ENCODE measurements at regions not wholly inside any gene's neighbourhood (a gene's known extent, or its start where the extent isn't known, plus 50 kb on each side); places are given as distances from the start of the nearest gene placed in this dataset.
"Not testable (repeated sequence)": the region's sequence is repeated elsewhere in the genome, so short reads cannot be mapped to it uniquely, and the experiment has no call there.

DNA sequence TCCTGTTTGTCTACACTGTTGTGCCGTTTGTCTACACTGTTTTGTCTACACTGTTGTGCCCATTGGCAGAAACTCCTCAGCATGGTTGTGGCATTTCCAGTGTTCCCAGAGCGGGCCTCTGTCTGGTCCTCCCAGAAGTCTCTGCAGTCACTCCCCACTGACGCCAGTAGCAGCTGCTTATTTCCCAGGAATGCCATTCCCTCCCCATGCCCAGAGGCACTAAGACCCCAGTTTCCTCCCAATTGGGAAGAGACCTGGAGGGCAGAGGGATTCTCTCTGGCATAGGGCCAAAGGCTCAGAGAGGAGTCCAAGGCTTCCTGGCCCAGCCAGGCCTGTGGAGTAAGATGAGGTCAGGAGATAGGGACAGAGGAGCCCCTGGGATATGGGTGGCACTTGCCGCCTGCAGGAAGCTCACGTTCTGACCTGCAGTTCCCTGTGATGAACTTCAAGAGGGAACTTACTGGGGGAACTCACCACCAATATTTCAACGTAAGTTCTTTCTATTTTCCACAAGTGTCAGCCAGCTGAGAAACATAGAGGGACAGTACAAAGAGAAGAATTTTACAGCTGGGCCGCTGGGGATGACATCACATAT is 69.1 kb downstream of the TNFAIP2 start:
- Mint-ChIP-seq H3K27ac (no peak overlapping the region), H3K4me3 (no peak overlapping the region)
- CTCF ChIA-PET (ENCODE audit: partially characterized antibody), result no interaction called here

DNA sequence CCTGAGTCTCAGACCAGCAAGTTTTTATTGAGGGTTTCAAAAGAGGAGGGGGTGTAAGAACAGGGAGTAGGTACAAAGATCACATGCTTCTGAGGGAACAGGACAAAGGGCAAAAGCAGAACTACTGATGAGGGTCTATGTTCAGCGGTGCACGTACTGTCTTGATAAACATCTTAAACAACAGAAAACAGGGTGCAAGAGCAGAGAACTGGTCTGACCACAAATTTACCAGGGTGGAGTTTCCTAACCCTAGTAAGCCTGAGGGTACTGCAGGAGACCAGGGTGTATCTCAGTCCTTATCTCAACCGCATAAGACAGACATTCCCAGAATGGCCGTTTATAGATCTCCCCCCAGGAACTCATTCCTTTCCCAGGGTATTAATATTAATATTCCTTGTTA is 69.6 kb downstream of the TNFAIP2 start:
- H3K4me3 Mint-ChIP-seq; H3K9me3 Mint-ChIP-seq; DNase-seq; H3K27ac Mint-ChIP-seq; H3K27me3 ChIP-seq (ENCODE audit: insufficient read depth, low read length); H3K27ac ChIP-seq (ENCODE audit: low read depth, low read length); H3K36me3 ChIP-seq (ENCODE audit: insufficient read depth, low read length); H3K4me3 ChIP-seq (ENCODE audit: low read length in 2 of 2); CTCF ChIA-PET (ENCODE audit: partially characterized antibody); H3K4me1 ChIP-seq (ENCODE audit: insufficient read depth, low read length); POLR2A ChIA-PET (ENCODE audit: partially characterized antibody); intact Hi-C loops (cut with micrococcal nuclease); H3K9me3 ChIP-seq (ENCODE audit: control insufficient read depth in 1 of 2, low read length in 2 of 2); H3K36me3 Mint-ChIP-seq: not testable (repeated sequence)
- Mint-ChIP-seq H3K27me3 (peaks cover 18 to 35% of the 10 kb centered on the region in 2 donors), H3K4me1 (peaks cover 5 to 11% (median 10%) of the 10 kb centered on the region in 4 donors)

More for the DNA sequence above, 69.1 kb downstream of the TNFAIP2 start:
- no peaks in the 10 kb centered on the region for H3K36me3 ChIP-seq (ENCODE audit: insufficient read depth, low read length)
- H3K4me1 ChIP-seq (ENCODE audit: insufficient read depth, low read length), result no peaks in the 10 kb centered on the region
- H3K9me3 ChIP-seq (ENCODE audit: control insufficient read depth in 1 of 2, low read length in 2 of 2), result no peaks in the 10 kb centered on the region
- peaks cover 6 to 11% (median 10%) of the 10 kb centered on the region in 4 donors for H3K4me1 Mint-ChIP-seq
- intact Hi-C loops (cut with micrococcal nuclease), result no loop called here
- no peak overlapping the region for H3K27ac ChIP-seq (ENCODE audit: low read depth, low read length)
- DNase-seq, result no peak
- H3K36me3 Mint-ChIP-seq, result no peaks in the 10 kb centered on the region
- H3K9me3 Mint-ChIP-seq, result peaks cover 0 to 3% (median 0%) of the 10 kb centered on the region in 8 donors
- H3K4me3 ChIP-seq (ENCODE audit: low read length in 2 of 2), result no peak overlapping the region
- POLR2A ChIA-PET (ENCODE audit: partially characterized antibody), result no interaction called here
- H3K27me3 Mint-ChIP-seq, result peaks cover 22 to 35% of the 10 kb centered on the region in 2 donors
- no peaks in the 10 kb centered on the region for H3K27me3 ChIP-seq (ENCODE audit: insufficient read depth, low read length)

GRCh38 chr14:103193491-103193890 is 70.2 kb downstream of the TNFAIP2 start:
- H3K27me3 ChIP-seq (ENCODE audit: insufficient read depth, low read length); H3K4me3 Mint-ChIP-seq; H3K4me3 ChIP-seq (ENCODE audit: low read length in 2 of 2); H3K4me1 ChIP-seq (ENCODE audit: insufficient read depth, low read length); intact Hi-C loops (cut with micrococcal nuclease); H3K36me3 Mint-ChIP-seq; DNase-seq; H3K36me3 ChIP-seq (ENCODE audit: insufficient read depth, low read length); POLR2A ChIA-PET (ENCODE audit: partially characterized antibody); H3K9me3 Mint-ChIP-seq; H3K27ac ChIP-seq (ENCODE audit: low read depth, low read length); CTCF ChIA-PET (ENCODE audit: partially characterized antibody); H3K9me3 ChIP-seq (ENCODE audit: control insufficient read depth in 1 of 2, low read length in 2 of 2); H3K27ac Mint-ChIP-seq; H3K4me1 Mint-ChIP-seq: not testable (repeated sequence)
- peaks cover 13 to 28% of the 10 kb centered on the region in 2 donors for H3K27me3 Mint-ChIP-seq

GRCh38 chr14:103194256-103195045 is 71.2 kb downstream of the TNFAIP2 start:
- Mint-ChIP-seq H3K9me3 (peaks cover 0 to 3% (median 0%) of the 10 kb centered on the region in 8 donors), H3K4me1 (peaks cover 3 to 5% (median 4%) of the 10 kb centered on the region in 4 donors), H3K36me3 (no peaks in the 10 kb centered on the region), H3K27ac (no peak overlapping the region), H3K27me3 (peaks cover 14 to 27% of the 10 kb centered on the region in 2 donors), H3K4me3 (no peak overlapping the region)
- no peaks in the 10 kb centered on the region for H3K27me3 ChIP-seq (ENCODE audit: insufficient read depth, low read length)
- ChIA-PET POLR2A (ENCODE audit: partially characterized antibody) (no interaction called here), CTCF (ENCODE audit: partially characterized antibody) (no interaction called here)
- H3K36me3 ChIP-seq (ENCODE audit: insufficient read depth, low read length), result no peaks in the 10 kb centered on the region
- H3K4me3 ChIP-seq (ENCODE audit: low read length in 2 of 2), result no peak overlapping the region
- no peak for DNase-seq
- intact Hi-C loops (cut with micrococcal nuclease), result no loop called here
- H3K4me1 ChIP-seq (ENCODE audit: insufficient read depth, low read length), result no peaks in the 10 kb centered on the region
- no peaks in the 10 kb centered on the region for H3K9me3 ChIP-seq (ENCODE audit: control insufficient read depth in 1 of 2, low read length in 2 of 2)
- H3K27ac ChIP-seq (ENCODE audit: low read depth, low read length), result no peak overlapping the region

DNA sequence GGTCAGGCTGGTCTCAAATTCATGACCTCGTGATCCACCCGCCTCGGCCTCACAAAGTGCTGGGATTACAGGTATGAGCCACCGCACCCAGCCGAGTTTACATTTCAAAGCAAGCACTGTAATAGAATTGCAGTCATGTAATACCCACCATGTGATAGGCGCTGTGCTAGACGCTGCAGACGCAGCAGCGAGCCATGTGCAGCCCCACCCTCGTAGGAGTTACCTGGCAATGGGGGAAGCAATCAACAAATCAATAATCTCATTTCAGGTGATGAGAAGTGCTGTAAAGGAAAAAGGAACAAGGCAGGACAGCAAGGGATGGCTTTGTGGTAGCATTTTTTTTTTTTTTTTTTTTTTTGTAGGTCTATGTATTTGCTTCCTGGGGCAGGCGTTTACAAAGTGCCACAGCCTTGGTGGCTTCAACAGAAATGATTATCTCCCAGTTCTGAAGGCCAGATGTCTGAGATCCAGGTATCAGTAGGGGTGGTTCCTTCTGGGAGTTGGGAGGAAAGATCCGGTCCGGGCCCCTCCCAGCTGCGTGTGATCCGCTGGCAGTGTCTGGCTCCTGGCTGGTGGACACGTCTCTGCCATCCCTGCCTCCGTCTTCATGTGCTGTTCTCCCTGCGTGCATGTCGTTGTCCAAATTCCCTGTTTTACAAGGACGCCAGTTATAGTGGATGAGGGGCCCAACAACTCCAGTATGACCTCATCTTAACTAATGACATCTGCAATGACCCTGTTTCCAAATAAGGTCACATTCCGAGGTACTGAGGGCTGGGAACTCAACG is 72.8 kb downstream of the TNFAIP2 start:
- peaks cover 0 to 2% (median 0%) of the 10 kb centered on the region in 4 donors for H3K4me1 Mint-ChIP-seq
- CTCF ChIA-PET (ENCODE audit: partially characterized antibody), result no interaction called here
- H3K9me3 ChIP-seq (ENCODE audit: control insufficient read depth in 1 of 2, low read length in 2 of 2), result no peaks in the 10 kb centered on the region
- no peaks in the 10 kb centered on the region for H3K36me3 ChIP-seq (ENCODE audit: insufficient read depth, low read length)
- H3K9me3 Mint-ChIP-seq, result peaks cover 0 to 4% (median 0%) of the 10 kb centered on the region in 8 donors
- H3K27ac ChIP-seq (ENCODE audit: low read depth, low read length), result no peak overlapping the region
- H3K36me3 Mint-ChIP-seq, result no peaks in the 10 kb centered on the region
- H3K4me1 ChIP-seq (ENCODE audit: insufficient read depth, low read length), result no peaks in the 10 kb centered on the region
- H3K4me3 ChIP-seq (ENCODE audit: low read length in 2 of 2), result no peak overlapping the region
- H3K27me3 ChIP-seq (ENCODE audit: insufficient read depth, low read length), result no peaks in the 10 kb centered on the region
- no peak overlapping the region for H3K4me3 Mint-ChIP-seq
- DNase-seq, result no peak
- peaks cover 9 to 16% of the 10 kb centered on the region in 2 donors for H3K27me3 Mint-ChIP-seq
- no peak overlapping the region for H3K27ac Mint-ChIP-seq
- POLR2A ChIA-PET (ENCODE audit: partially characterized antibody), result no interaction called here
- intact Hi-C loops (cut with micrococcal nuclease), result no loop called here

DNA sequence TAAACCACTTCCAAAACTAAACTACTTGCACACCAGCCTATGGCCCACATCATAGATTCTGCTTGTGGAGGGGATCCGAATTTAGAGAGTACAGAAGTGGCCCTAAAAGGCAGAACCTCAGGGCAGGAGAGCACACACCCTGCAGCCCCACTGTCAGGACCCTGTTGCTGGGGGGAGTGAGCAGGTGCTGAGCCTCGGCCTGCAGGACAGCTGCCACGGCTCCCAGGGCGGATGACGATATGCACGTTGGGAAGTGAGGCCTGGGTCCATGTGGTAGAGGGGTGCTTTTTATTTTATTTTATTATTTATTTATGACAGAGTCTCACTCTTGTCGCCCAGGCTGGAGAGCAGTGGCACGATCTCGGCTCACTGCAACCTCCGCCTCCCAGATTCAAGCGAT is 73.5 kb downstream of the TNFAIP2 start:
- Histone ChIP-seq H3K4me3 (ENCODE audit: low read length in 2 of 2) (no peak overlapping the region), H3K27ac (ENCODE audit: low read depth, low read length) (no peak overlapping the region), H3K36me3 (ENCODE audit: insufficient read depth, low read length) (no peaks in the 10 kb centered on the region), H3K4me1 (ENCODE audit: insufficient read depth, low read length) (no peaks in the 10 kb centered on the region), H3K9me3 (ENCODE audit: control insufficient read depth in 1 of 2, low read length in 2 of 2) (no peaks in the 10 kb centered on the region), H3K27me3 (ENCODE audit: insufficient read depth, low read length) (no peaks in the 10 kb centered on the region)
- intact Hi-C loops (cut with micrococcal nuclease), result no loop called here
- DNase-seq, result no peak
- Mint-ChIP-seq H3K4me1 (peaks cover 0 to 2% (median 0%) of the 10 kb centered on the region in 4 donors), H3K36me3 (no peaks in the 10 kb centered on the region), H3K9me3 (peaks cover 0 to 7% (median under 1%) of the 10 kb centered on the region in 8 donors), H3K27me3 (peaks cover 10 to 15% of the 10 kb centered on the region in 2 donors), H3K4me3 (no peak overlapping the region), H3K27ac (no peak overlapping the region)
- POLR2A ChIA-PET (ENCODE audit: partially characterized antibody), result no interaction called here
- CTCF ChIA-PET (ENCODE audit: partially characterized antibody), result interaction anchor here (1.7 kb wide), 1 partner anchor 8 kb away, joined by 4 read pairs; no protein-coding TSS in a partner anchor

All from CD4-positive, alpha-beta memory T cell (primary cell).